ENCODE measurements at regions not wholly inside any gene's neighbourhood (a gene's known extent, or its start where the extent isn't known, plus 50 kb on each side); places are given as distances from the start of the nearest gene placed in this dataset.

- Histone ChIP-seq H3K4me1 (ENCODE audit: control insufficient read depth in 1 of 2, insufficient read depth in 2 of 2, low read length in 2 of 2) (no peaks in the 10 kb centered on the region), H3K4me3 (ENCODE audit: low read length in 2 of 2) (no peak overlapping the region), H3K36me3 (ENCODE audit: control insufficient read depth in 1 of 2, insufficient read depth in 2 of 2, low read length in 1 of 2) (no peaks in the 10 kb centered on the region), H3K9me3 (ENCODE audit: control insufficient read depth, low read length) (peaks cover 2% of the 10 kb centered on the region), H3K27me3 (ENCODE audit: control insufficient read depth in 1 of 2, insufficient read depth in 2 of 2, low read length in 1 of 2) (no peaks in the 10 kb centered on the region), H3K27ac (ENCODE audit: low read depth in 1 of 2, low read length in 2 of 2) (no peak overlapping the region)
- ATAC-seq (ENCODE audit: low FRiP score) = no peak
- WGBS, 2 donors = 94% methylated on average over 4 of the region's 4 CpGs
- no peak for DNase-seq
- intact Hi-C loops (cut with DNase I) = no loop called here
Measured at GRCh38 chr11:130620548-130620947, 172.1 kb downstream of the ADAMTS15 start.

- ATAC-seq (ENCODE audit: low FRiP score) (no peak), DNase-seq (no peak)
- no peak overlapping the region for H3K4me3 ChIP-seq (ENCODE audit: low read length in 2 of 2)
- H3K36me3 ChIP-seq (ENCODE audit: control insufficient read depth in 1 of 2, insufficient read depth in 2 of 2, low read length in 1 of 2) = no peaks in the 10 kb centered on the region
- H3K27me3 ChIP-seq (ENCODE audit: control insufficient read depth in 1 of 2, insufficient read depth in 2 of 2, low read length in 1 of 2) = no peaks in the 10 kb centered on the region
- intact Hi-C loops (cut with DNase I) = no loop called here
- 77 to 97% methylated on average over 5 of the region's 5 CpGs for WGBS, 2 donors
- H3K9me3 ChIP-seq (ENCODE audit: control insufficient read depth, low read length) = peaks cover 2% of the 10 kb centered on the region
- H3K27ac ChIP-seq (ENCODE audit: low read depth in 1 of 2, low read length in 2 of 2) = no peak overlapping the region
- H3K4me1 ChIP-seq (ENCODE audit: control insufficient read depth in 1 of 2, insufficient read depth in 2 of 2, low read length in 2 of 2) = no peaks in the 10 kb centered on the region
Measured at GRCh38 chr11:130622141-130622542, 173.7 kb downstream of the ADAMTS15 start.

- peak; percentile 74 for ATAC-seq (ENCODE audit: low FRiP score)
- H3K36me3 ChIP-seq (ENCODE audit: control insufficient read depth in 1 of 2, insufficient read depth in 2 of 2, low read length in 1 of 2) = no peaks in the 10 kb centered on the region
- no peaks in the 10 kb centered on the region for H3K4me1 ChIP-seq (ENCODE audit: control insufficient read depth in 1 of 2, insufficient read depth in 2 of 2, low read length in 2 of 2)
- no peak overlapping the region for H3K4me3 ChIP-seq (ENCODE audit: low read length in 2 of 2)
- intact Hi-C loops (cut with DNase I) = no loop called here
- 24 to 32% methylated on average over 8 of the region's 8 CpGs for WGBS, 2 donors
- no peaks in the 10 kb centered on the region for H3K27me3 ChIP-seq (ENCODE audit: control insufficient read depth in 1 of 2, insufficient read depth in 2 of 2, low read length in 1 of 2)
- H3K9me3 ChIP-seq (ENCODE audit: control insufficient read depth, low read length) = no peaks in the 10 kb centered on the region
- DNase-seq = no peak
- H3K27ac ChIP-seq (ENCODE audit: low read depth in 1 of 2, low read length in 2 of 2) = peak overlapping the region in 1 of 2 donors; percentile 2
Measured at GRCh38 chr11:130623670-130624668, 175.5 kb downstream of the ADAMTS15 start.

GRCh38 chr11:130624971-130625544 is 176.6 kb downstream of the ADAMTS15 start:
- intact Hi-C loops (cut with DNase I) = no loop called here
- no peak overlapping the region for H3K27ac ChIP-seq (ENCODE audit: low read depth in 1 of 2, low read length in 2 of 2)

DNA sequence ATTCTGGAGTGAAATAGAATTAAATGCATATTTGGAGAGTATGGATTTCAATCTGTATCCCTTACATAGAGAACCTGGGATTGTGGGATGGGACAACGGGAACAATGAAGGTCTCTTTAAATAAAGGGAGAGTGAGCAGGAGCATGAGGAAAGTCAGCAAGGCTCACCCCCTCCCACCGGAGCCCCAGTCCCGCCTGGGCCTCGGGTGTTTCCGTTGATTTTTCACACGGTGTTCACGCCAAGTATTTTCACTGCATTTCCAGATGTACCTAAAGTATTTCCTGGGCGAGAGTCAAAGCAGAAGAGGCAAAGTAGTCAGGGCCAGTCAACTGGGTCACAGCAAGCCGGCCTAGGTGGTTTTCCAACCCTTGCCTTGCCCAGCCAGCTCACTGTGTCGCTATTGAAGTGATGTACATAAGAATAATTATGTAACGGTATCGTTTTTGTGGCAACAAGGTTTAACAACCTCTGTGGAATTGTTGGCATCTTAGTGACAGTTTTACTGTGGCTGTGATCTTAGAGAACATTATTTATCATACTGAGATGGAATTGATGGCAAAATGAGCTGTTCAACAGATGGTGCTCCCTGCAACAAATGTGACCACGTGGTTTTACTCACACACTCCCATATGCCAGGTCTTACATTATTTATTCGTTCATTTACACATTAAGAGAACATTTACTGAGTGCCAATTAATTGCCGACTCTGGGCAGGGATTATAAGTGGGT is 177.3 kb downstream of the ADAMTS15 start:
- H3K27me3 ChIP-seq (ENCODE audit: control insufficient read depth in 1 of 2, insufficient read depth in 2 of 2, low read length in 1 of 2) = no peaks in the 10 kb centered on the region
- no peak overlapping the region for H3K4me3 ChIP-seq (ENCODE audit: low read length in 2 of 2)
- H3K36me3 ChIP-seq (ENCODE audit: control insufficient read depth in 1 of 2, insufficient read depth in 2 of 2, low read length in 1 of 2) = no peaks in the 10 kb centered on the region
- intact Hi-C loops (cut with DNase I) = no loop called here
- H3K4me1 ChIP-seq (ENCODE audit: control insufficient read depth in 1 of 2, insufficient read depth in 2 of 2, low read length in 2 of 2) = no peaks in the 10 kb centered on the region
- H3K27ac ChIP-seq (ENCODE audit: low read depth in 1 of 2, low read length in 2 of 2) = no peak overlapping the region
- no peak for DNase-seq
- H3K9me3 ChIP-seq (ENCODE audit: control insufficient read depth, low read length) = no peaks in the 10 kb centered on the region
- 58 to 67% methylated on average over 15 of the region's 15 CpGs for WGBS, 2 donors
- ATAC-seq (ENCODE audit: low FRiP score) = no peak

More at GRCh38 chr11:130624971-130625544, 176.6 kb downstream of the ADAMTS15 start:
- Histone ChIP-seq H3K27me3 (ENCODE audit: control insufficient read depth in 1 of 2, insufficient read depth in 2 of 2, low read length in 1 of 2) (no peaks in the 10 kb centered on the region), H3K4me3 (ENCODE audit: low read length in 2 of 2) (no peak overlapping the region), H3K9me3 (ENCODE audit: control insufficient read depth, low read length) (no peaks in the 10 kb centered on the region), H3K4me1 (ENCODE audit: control insufficient read depth in 1 of 2, insufficient read depth in 2 of 2, low read length in 2 of 2) (no peaks in the 10 kb centered on the region), H3K36me3 (ENCODE audit: control insufficient read depth in 1 of 2, insufficient read depth in 2 of 2, low read length in 1 of 2) (no peaks in the 10 kb centered on the region)
- DNase-seq (no peak), ATAC-seq (ENCODE audit: low FRiP score) (no peak)
- WGBS, 2 donors = 67 to 80% methylated on average over 11 of the region's 11 CpGs

- H3K4me3 ChIP-seq (ENCODE audit: low read length in 2 of 2) = no peak overlapping the region
- H3K9me3 ChIP-seq (ENCODE audit: control insufficient read depth, low read length) = no peaks in the 10 kb centered on the region
- DNase-seq (no peak), ATAC-seq (ENCODE audit: low FRiP score) (no peak)
- H3K27ac ChIP-seq (ENCODE audit: low read depth in 1 of 2, low read length in 2 of 2) = no peak overlapping the region
- no peaks in the 10 kb centered on the region for H3K27me3 ChIP-seq (ENCODE audit: control insufficient read depth in 1 of 2, insufficient read depth in 2 of 2, low read length in 1 of 2)
- H3K4me1 ChIP-seq (ENCODE audit: control insufficient read depth in 1 of 2, insufficient read depth in 2 of 2, low read length in 2 of 2) = no peaks in the 10 kb centered on the region
- WGBS, 2 donors = 76 to 77% methylated on average over 9 of the region's 9 CpGs
- intact Hi-C loops (cut with DNase I) = no loop called here
- no peaks in the 10 kb centered on the region for H3K36me3 ChIP-seq (ENCODE audit: control insufficient read depth in 1 of 2, insufficient read depth in 2 of 2, low read length in 1 of 2)
Measured at GRCh38 chr11:130629039-130629438, 180.6 kb downstream of the ADAMTS15 start.

DNA sequence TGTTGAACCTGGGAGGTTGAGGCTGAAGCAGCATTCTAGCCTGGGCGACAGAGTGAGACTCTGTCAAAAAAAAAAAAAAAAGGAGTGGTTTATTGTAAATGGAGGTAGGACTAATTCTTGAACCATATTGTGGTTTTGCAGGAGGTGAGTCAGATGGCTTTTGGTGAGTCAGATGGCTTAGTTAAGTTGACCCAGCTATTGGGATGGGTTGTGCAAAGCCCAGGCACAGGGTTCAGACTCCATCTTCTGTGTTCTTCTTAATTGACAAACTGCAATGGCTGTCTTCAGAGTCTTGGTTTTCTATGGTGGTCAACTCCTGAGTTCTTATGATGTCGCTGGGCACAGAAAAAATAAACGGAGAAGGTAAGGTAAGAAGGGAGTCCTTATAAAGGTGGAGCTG is 182.7 kb downstream of the ADAMTS15 start:
- 94 to 96% methylated on average over 3 of the region's 3 CpGs for WGBS, 2 donors
- no peak for ATAC-seq (ENCODE audit: low FRiP score)
- Histone ChIP-seq H3K9me3 (ENCODE audit: control insufficient read depth, low read length) (no peaks in the 10 kb centered on the region), H3K36me3 (ENCODE audit: control insufficient read depth in 1 of 2, insufficient read depth in 2 of 2, low read length in 1 of 2) (no peaks in the 10 kb centered on the region), H3K4me3 (ENCODE audit: low read length in 2 of 2) (no peak overlapping the region), H3K4me1 (ENCODE audit: control insufficient read depth in 1 of 2, insufficient read depth in 2 of 2, low read length in 2 of 2) (peaks cover 0 to 2% of the 10 kb centered on the region in 2 donors), H3K27me3 (ENCODE audit: control insufficient read depth in 1 of 2, insufficient read depth in 2 of 2, low read length in 1 of 2) (no peaks in the 10 kb centered on the region), H3K27ac (ENCODE audit: low read depth in 1 of 2, low read length in 2 of 2) (no peak overlapping the region)
- intact Hi-C loops (cut with DNase I) = no loop called here
- no peak for DNase-seq

DNA sequence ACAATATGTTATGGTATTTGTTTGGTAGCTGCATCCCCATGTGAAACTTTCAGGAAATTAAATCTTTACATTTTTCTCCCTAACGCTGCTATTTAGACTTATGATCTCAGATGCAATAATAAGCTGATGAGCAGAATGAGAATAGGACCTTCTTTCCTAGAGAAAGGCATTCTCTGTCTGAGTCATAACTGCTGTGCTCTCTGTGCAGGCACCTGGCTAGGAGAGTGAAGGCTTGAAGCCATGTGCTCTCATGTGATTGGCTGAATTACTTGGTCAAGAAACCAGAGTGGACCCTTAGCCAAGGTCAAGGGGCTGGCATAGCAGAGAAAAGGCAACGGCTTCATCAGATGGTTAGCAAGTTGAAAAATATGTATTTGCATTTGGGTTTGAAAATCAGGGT is 185.0 kb downstream of the ADAMTS15 start:
- Histone ChIP-seq H3K27me3 (ENCODE audit: control insufficient read depth in 1 of 2, insufficient read depth in 2 of 2, low read length in 1 of 2) (no peaks in the 10 kb centered on the region), H3K4me3 (ENCODE audit: low read length in 2 of 2) (no peak overlapping the region), H3K36me3 (ENCODE audit: control insufficient read depth in 1 of 2, insufficient read depth in 2 of 2, low read length in 1 of 2) (no peaks in the 10 kb centered on the region), H3K27ac (ENCODE audit: low read depth in 1 of 2, low read length in 2 of 2) (no peak overlapping the region), H3K4me1 (ENCODE audit: control insufficient read depth in 1 of 2, insufficient read depth in 2 of 2, low read length in 2 of 2) (peaks cover 0 to 2% of the 10 kb centered on the region in 2 donors), H3K9me3 (ENCODE audit: control insufficient read depth, low read length) (no peaks in the 10 kb centered on the region)
- DNase-seq (no peak), ATAC-seq (ENCODE audit: low FRiP score) (no peak)
- 46 to 48% methylated on average over 2 of the region's 2 CpGs for WGBS, 2 donors
- intact Hi-C loops (cut with DNase I) = no loop called here
